NT2/D1 (cell line): ENCODE measurements at regions not wholly inside any gene's neighbourhood (a gene's known extent, or its start where the extent isn't known, plus 50 kb on each side); places are given as distances from the start of the nearest gene placed in this dataset.

Experiments
- YY1 ChIP-seq: IDR thresholded peaks from 2 replicates; pipeline ENCODE4 v1.6.1; 2011; ENCODE audit not compliant: insufficient read length, insufficient read depth
- ZNF274 ChIP-seq: IDR thresholded peaks from 2 replicates; pipeline ENCODE4 v1.6.1; 2011; ENCODE audit warnings: mild to moderate bottlenecking, low read depth, low read length

- no peak for TF ChIP-seq YY1
- no peak for TF ChIP-seq ZNF274
These were observed 67.8 kb downstream of the SHANK2 start for GRCh38 chr11:71184421-71185210.
